Liver (tissue), 8 donors: ENCODE measurements at regions not wholly inside any gene's neighbourhood (a gene's known extent, or its start where the extent isn't known, plus 50 kb on each side); places are given as distances from the start of the nearest gene placed in this dataset.

Experiments
- DNase-seq: peaks from one replicate; pipeline ENCODE4 v3.0.0-alpha.2; 2017; ENCODE audit warnings: low spot score
- H3K27ac ChIP-seq, 2 donors: one replicate each; pipeline ENCODE4 v1.7.0; 2013; ENCODE audit warnings: inconsistent platforms in 2 of 2, low read length in 2 of 2, control low read depth in 1 of 2, low read depth in 1 of 2, mild to moderate bottlenecking in 1 of 2
- H3K27me3 ChIP-seq, 4 donors: one replicate each; pipeline versions ENCODE4 v1.6.1 to v1.7.0; 2013; ENCODE audit warnings: low read length in 3 of 4, inconsistent platforms in 1 of 4, mild to moderate bottlenecking in 1 of 4, moderate library complexity in 1 of 4; ENCODE audit not compliant: control insufficient read depth in 4 of 4, insufficient read depth in 4 of 4
- H3K36me3 ChIP-seq, 4 donors: one replicate each; pipeline versions ENCODE4 v1.6.1 to v1.7.0; 2013; ENCODE audit warnings: low read length in 3 of 4, mild to moderate bottlenecking in 3 of 4, low read depth in 1 of 4, moderate library complexity in 1 of 4; ENCODE audit not compliant: control insufficient read depth in 4 of 4, insufficient read depth in 3 of 4
- H3K4me1 ChIP-seq, 4 donors: one replicate each; pipeline versions ENCODE4 v1.6.1 to v1.7.0; 2013; ENCODE audit warnings: low read length in 3 of 4, mild to moderate bottlenecking in 3 of 4, moderate library complexity in 1 of 4; ENCODE audit not compliant: control insufficient read depth in 4 of 4, insufficient read depth in 4 of 4
- H3K4me3 ChIP-seq, 3 donors: one replicate each; pipeline versions ENCODE4 v1.6.1 to v1.7.0; 2013; ENCODE audit warnings: low read length in 3 of 3, control low read depth in 1 of 3, low read depth in 1 of 3, mild to moderate bottlenecking in 1 of 3
- H3K9ac ChIP-seq, 2 donors: one replicate each; pipeline ENCODE4 v1.7.0; 2013; ENCODE audit warnings: low read length in 2 of 2, mild to moderate bottlenecking in 2 of 2, moderate library complexity in 2 of 2, control low read depth in 1 of 2, low read depth in 1 of 2
- H3K9me3 ChIP-seq, 4 donors: one replicate each; pipeline versions ENCODE4 v1.6.1 to v1.7.0; 2013; ENCODE audit warnings: low read length in 3 of 4; ENCODE audit not compliant: control insufficient read depth in 4 of 4
- CTCF ChIP-seq: fragments of 150-350 bp; IDR thresholded peaks from 2 replicates; pipeline ENCODE4 v1.5.1; 2017; ENCODE audit warnings: improper control_type of control experiment, low read depth, low read length; ENCODE audit not compliant: missing input control
- FOXA1 ChIP-seq: IDR thresholded peaks from 2 replicates; pipeline ENCODE4 v1.6.1; 2016; ENCODE audit warnings: antibody characterized with exemption
- FOXA2 ChIP-seq: IDR thresholded peaks from 2 replicates; pipeline ENCODE4 v1.6.1; 2016; ENCODE audit warnings: antibody characterized with exemption
- GABPA ChIP-seq, 2 donors: IDR thresholded peaks in 1 of 2; conservative IDR thresholded peaks in 1 of 2; 2 replicates each; pipeline ENCODE4 v1.6.1; 2016; ENCODE audit warnings: antibody characterized with exemption in 2 of 2, mild to moderate bottlenecking in 1 of 2, moderate library complexity in 1 of 2
- HNF4A ChIP-seq, 2 donors: conservative IDR thresholded peaks; 2 replicates each; pipeline ENCODE4 v1.6.1; 2016; ENCODE audit warnings: antibody characterized with exemption in 2 of 2, mild to moderate bottlenecking in 2 of 2
- HNF4G ChIP-seq: IDR thresholded peaks from 2 replicates; pipeline ENCODE4 v1.6.1; 2016; ENCODE audit warnings: antibody characterized with exemption
- JUND ChIP-seq, 2 donors: IDR thresholded peaks; 2 replicates each; pipeline ENCODE4 v1.6.1; 2016; ENCODE audit warnings: antibody characterized with exemption in 2 of 2
- MAX ChIP-seq: IDR thresholded peaks from 2 replicates; pipeline ENCODE4 v1.6.1; 2016; ENCODE audit warnings: antibody characterized with exemption
- RAD21 ChIP-seq, 2 donors: IDR thresholded peaks; 2 replicates each; pipeline ENCODE4 v1.6.1; 2016; ENCODE audit warnings: antibody characterized with exemption in 2 of 2, mild to moderate bottlenecking in 2 of 2
- TAF1 ChIP-seq: conservative IDR thresholded peaks from 2 replicates; pipeline ENCODE4 v1.6.1; 2016; ENCODE audit warnings: antibody characterized with exemption, mild to moderate bottlenecking
- WGBS: extraction: QIAGEN DNeasy Blood & Tissue Kit; methylation state at CpG from one replicate; pipeline ENCODE4 v1.1.7; 2013; 5-methylcytosine and 5-hydroxymethylcytosine counted together
- TF ChIP-seq, protein P1 (sequence below): IDR thresholded peaks from 2 replicates; pipeline ENCODE4 v1.6.1; 2016; ENCODE audit warnings: antibody characterized with exemption, mild to moderate bottlenecking
- TF ChIP-seq, protein P2 (sequence below): IDR thresholded peaks from 2 replicates; pipeline ENCODE4 v1.6.1; 2016; ENCODE audit warnings: antibody characterized with exemption
- donor health status: healthy.
- donor health status: healthy.
- donor health status: healthy.
- donor health status: healthy.
- donor health status: healthy.

GRCh38 chr5:113680534-113680933 lies 167.0 kb downstream of the YTHDC2 start (continued):
- TF ChIP-seq, protein P1, sequence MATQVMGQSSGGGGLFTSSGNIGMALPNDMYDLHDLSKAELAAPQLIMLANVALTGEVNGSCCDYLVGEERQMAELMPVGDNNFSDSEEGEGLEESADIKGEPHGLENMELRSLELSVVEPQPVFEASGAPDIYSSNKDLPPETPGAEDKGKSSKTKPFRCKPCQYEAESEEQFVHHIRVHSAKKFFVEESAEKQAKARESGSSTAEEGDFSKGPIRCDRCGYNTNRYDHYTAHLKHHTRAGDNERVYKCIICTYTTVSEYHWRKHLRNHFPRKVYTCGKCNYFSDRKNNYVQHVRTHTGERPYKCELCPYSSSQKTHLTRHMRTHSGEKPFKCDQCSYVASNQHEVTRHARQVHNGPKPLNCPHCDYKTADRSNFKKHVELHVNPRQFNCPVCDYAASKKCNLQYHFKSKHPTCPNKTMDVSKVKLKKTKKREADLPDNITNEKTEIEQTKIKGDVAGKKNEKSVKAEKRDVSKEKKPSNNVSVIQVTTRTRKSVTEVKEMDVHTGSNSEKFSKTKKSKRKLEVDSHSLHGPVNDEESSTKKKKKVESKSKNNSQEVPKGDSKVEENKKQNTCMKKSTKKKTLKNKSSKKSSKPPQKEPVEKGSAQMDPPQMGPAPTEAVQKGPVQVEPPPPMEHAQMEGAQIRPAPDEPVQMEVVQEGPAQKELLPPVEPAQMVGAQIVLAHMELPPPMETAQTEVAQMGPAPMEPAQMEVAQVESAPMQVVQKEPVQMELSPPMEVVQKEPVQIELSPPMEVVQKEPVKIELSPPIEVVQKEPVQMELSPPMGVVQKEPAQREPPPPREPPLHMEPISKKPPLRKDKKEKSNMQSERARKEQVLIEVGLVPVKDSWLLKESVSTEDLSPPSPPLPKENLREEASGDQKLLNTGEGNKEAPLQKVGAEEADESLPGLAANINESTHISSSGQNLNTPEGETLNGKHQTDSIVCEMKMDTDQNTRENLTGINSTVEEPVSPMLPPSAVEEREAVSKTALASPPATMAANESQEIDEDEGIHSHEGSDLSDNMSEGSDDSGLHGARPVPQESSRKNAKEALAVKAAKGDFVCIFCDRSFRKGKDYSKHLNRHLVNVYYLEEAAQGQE: no peak

- no peak for DNase-seq
- TF ChIP-seq FOXA2 (peak; percentile 8), TAF1 (no peak), RAD21 (IDR thresholded peaks at IDR 0.05) (peak; percentile 38 to 45), GABPA (IDR thresholded peaks at IDR 0.05 in 1 of 2, conservative IDR thresholded peaks at IDR 0.05 in 1 of 2) (no peak), JUND (IDR thresholded peaks at IDR 0.05) (no peak), HNF4G (no peak)
- TF ChIP-seq, protein P1: no peak
- Histone ChIP-seq H3K9ac (no peak overlapping the region), H3K4me1 (no peaks in the 10 kb centered on the region), H3K36me3 (no peaks in the 10 kb centered on the region), H3K27me3 (no peaks in the 10 kb centered on the region), H3K9me3 (no peaks in the 10 kb centered on the region), H3K4me3 (no peak overlapping the region), H3K27ac (no peak overlapping the region)
- 48% methylated on average over 7 of the region's 7 CpGs for WGBS
Measured at GRCh38 chr5:113682497-113683136, 169.1 kb downstream of the YTHDC2 start.

DNA sequence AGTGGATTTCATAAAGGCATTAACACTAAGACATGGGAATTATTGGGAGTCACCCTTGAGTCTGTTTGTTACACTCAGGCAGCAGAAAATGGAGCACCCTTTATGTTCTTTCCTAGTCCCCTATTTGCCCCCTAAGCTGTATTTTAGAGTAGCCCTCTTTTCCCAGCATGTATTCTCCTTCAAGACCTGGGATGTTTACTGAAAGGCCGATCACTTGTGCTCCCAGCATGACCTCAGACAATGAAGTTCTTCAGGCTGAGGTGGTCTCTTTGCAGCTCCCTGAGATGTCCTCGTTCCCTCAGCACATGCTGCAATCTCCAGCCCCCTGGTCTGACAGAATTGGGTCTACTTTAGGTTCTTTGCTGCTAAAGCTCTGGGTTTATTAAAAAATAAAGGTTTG lies 169.7 kb downstream of the YTHDC2 start:
- Histone ChIP-seq H3K4me3 (no peak overlapping the region), H3K4me1 (no peaks in the 10 kb centered on the region), H3K27ac (no peak overlapping the region), H3K9me3 (no peaks in the 10 kb centered on the region), H3K27me3 (no peaks in the 10 kb centered on the region), H3K9ac (no peak overlapping the region), H3K36me3 (no peaks in the 10 kb centered on the region)
- TF ChIP-seq JUND (IDR thresholded peaks at IDR 0.05) (no peak), CTCF (no peak), MAX (no peak), FOXA1 (no peak), HNF4A (conservative IDR thresholded peaks at IDR 0.05) (no peak)
- TF ChIP-seq, protein P2, sequence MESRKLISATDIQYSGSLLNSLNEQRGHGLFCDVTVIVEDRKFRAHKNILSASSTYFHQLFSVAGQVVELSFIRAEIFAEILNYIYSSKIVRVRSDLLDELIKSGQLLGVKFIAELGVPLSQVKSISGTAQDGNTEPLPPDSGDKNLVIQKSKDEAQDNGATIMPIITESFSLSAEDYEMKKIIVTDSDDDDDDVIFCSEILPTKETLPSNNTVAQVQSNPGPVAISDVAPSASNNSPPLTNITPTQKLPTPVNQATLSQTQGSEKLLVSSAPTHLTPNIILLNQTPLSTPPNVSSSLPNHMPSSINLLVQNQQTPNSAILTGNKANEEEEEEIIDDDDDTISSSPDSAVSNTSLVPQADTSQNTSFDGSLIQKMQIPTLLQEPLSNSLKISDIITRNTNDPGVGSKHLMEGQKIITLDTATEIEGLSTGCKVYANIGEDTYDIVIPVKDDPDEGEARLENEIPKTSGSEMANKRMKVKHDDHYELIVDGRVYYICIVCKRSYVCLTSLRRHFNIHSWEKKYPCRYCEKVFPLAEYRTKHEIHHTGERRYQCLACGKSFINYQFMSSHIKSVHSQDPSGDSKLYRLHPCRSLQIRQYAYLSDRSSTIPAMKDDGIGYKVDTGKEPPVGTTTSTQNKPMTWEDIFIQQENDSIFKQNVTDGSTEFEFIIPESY: no peak
- 84% methylated on average over 2 of the region's 2 CpGs for WGBS
- no peak for DNase-seq
